Tibial artery (tissue), 4 donors: ENCODE measurements at regions not wholly inside any gene's neighbourhood (a gene's known extent, or its start where the extent isn't known, plus 50 kb on each side); places are given as distances from the start of the nearest gene placed in this dataset.

Source experiments
- DNase-seq, 2 donors: peaks; one replicate each; pipeline ENCODE4 v3.0.0-alpha.2; 2019
- H3K27ac ChIP-seq, 2 donors: fragments of 200-600 bp; sonication (generic) in 1 of 2; 1 replicate in 1 of 2; 2 replicates in 1 of 2; pipeline ENCODE4 v1.5.1; 2018 to 2019; ENCODE audit warnings: mild to moderate bottlenecking in 1 of 2
- H3K27me3 ChIP-seq, 2 donors: fragments of 200-600 bp; sonication (generic) in 1 of 2; one replicate each; pipeline versions ENCODE4 v1.5.1 to v1.6.0; 2016 to 2019
- H3K36me3 ChIP-seq, 3 donors: fragments of 200-600 bp; sonication (generic) in 2 of 3; one replicate each; pipeline ENCODE4 v1.5.1; 2016 to 2019; ENCODE audit warnings: mild to moderate bottlenecking in 2 of 3
- H3K4me1 ChIP-seq, 4 donors: fragments of 200-600 bp; sonication (generic) in 2 of 4; 1 replicate in 3 of 4; 2 replicates in 1 of 4; pipeline ENCODE4 v1.5.1; 2016 to 2019
- H3K4me3 ChIP-seq, 2 donors: fragments of 200-600 bp; sonication (generic) in 1 of 2; 1 replicate in 1 of 2; 2 replicates in 1 of 2; pipeline ENCODE4 v1.5.1; 2018 to 2019; ENCODE audit warnings: mild to moderate bottlenecking in 2 of 2
- H3K9me3 ChIP-seq, 3 donors: fragments of 200-600 bp; sonication (generic) in 1 of 3; one replicate each; pipeline ENCODE4 v1.5.1; 2016 to 2019
- intact Hi-C: fragments of 100-400 bp; cut with DNase I; formaldehyde crosslinking; loops from one replicate; pipeline ENCODE4 v1.15.0; 2023; ENCODE audit warnings: low total_unique reads
- TF ChIP-seq, protein P1 (sequence below), 2 experiments: fragments of 200-600 bp in 1 of 2; fragments of 450-650 bp in 1 of 2; IDR thresholded peaks; one replicate each; pipeline ENCODE4 v1.5.1; 2017 to 2019; ENCODE audit warnings: antibody characterized with exemption in 2 of 2, mild to moderate bottlenecking in 1 of 2, moderate library complexity in 1 of 2

DNA sequence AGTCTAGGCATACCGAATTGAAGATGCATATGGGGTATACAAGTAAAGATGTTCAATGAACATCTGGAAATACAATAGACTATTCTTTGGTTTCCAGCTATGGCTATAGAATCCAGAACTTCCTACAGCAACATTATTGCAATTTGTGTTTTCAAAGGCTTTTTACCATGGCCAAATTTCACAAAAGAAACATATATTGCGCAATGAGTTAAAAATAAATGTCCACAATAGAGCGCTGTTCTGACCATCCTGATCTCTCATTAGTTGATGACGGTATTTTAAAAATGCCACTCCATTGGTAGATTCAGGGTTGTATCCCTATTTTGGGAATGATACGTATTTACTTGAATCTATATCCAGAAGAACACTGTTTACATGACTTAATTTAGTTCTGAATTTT lies 139.2 kb downstream of the LINC00632 start:
- no peaks in the 10 kb centered on the region for H3K9me3 ChIP-seq
- no peaks in the 10 kb centered on the region for H3K4me1 ChIP-seq

DNA sequence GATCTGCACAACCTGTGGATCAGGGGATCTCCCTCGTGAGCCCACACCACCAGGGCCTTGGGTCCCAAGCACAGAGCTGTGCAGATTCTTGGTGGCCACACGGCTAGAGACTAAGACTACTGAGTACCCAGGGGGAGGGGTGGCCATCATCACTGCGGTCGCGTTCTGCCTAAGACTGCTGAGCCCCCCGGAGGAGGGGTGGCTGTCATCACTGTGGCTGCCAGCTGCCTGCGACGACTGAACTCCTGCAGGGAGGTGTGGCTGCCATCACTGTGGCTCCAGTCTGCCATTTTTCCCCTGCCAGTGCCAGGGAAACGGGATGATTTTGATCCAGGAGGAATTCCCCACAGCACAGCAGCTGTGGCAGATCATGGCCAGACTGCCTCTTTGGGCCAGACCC lies 141.7 kb upstream of the SPANXB1 start:
- H3K4me1 ChIP-seq: no peaks in the 10 kb centered on the region
- TF ChIP-seq, protein P1, sequence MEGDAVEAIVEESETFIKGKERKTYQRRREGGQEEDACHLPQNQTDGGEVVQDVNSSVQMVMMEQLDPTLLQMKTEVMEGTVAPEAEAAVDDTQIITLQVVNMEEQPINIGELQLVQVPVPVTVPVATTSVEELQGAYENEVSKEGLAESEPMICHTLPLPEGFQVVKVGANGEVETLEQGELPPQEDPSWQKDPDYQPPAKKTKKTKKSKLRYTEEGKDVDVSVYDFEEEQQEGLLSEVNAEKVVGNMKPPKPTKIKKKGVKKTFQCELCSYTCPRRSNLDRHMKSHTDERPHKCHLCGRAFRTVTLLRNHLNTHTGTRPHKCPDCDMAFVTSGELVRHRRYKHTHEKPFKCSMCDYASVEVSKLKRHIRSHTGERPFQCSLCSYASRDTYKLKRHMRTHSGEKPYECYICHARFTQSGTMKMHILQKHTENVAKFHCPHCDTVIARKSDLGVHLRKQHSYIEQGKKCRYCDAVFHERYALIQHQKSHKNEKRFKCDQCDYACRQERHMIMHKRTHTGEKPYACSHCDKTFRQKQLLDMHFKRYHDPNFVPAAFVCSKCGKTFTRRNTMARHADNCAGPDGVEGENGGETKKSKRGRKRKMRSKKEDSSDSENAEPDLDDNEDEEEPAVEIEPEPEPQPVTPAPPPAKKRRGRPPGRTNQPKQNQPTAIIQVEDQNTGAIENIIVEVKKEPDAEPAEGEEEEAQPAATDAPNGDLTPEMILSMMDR (IDR thresholded peaks at IDR 0.05): no peak
- no peaks in the 10 kb centered on the region for H3K27me3 ChIP-seq
- H3K27ac ChIP-seq: no peak overlapping the region
- H3K4me3 ChIP-seq: no peak overlapping the region
- intact Hi-C loops: no loop called here
- no peaks in the 10 kb centered on the region for H3K36me3 ChIP-seq
- no peaks in the 10 kb centered on the region for H3K9me3 ChIP-seq
- no peak for DNase-seq

More for the DNA sequence above, 139.2 kb downstream of the LINC00632 start:
- DNase-seq: no peak
- TF ChIP-seq, protein P1 (IDR thresholded peaks at IDR 0.05): no peak
- Histone ChIP-seq H3K27me3 (no peaks in the 10 kb centered on the region), H3K36me3 (no peaks in the 10 kb centered on the region), H3K27ac (no peak overlapping the region), H3K4me3 (no peak overlapping the region)
- intact Hi-C loops: no loop called here

DNA sequence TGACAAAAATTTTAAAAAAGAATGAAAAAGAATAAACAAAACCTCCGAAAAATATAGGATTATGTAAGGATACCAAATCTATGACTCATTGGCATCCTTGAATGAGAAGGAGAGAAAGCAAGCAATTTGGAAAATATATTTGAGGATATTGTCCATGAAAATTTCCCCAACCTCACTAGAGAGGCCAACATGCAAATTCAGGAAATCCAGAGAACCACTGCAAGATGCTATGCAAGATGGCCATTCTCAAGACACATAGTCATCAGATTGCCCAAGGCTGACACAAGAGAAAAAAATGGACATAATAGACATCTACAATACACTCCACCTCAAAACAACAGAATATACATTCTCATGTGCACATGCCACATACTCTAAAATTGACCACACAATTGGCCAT lies 135.9 kb upstream of the SPANXB1 start:
- no peaks in the 10 kb centered on the region for H3K27me3 ChIP-seq
- DNase-seq: no peak
- intact Hi-C loops: no loop called here
- no peaks in the 10 kb centered on the region for H3K9me3 ChIP-seq
- H3K4me1 ChIP-seq: no peaks in the 10 kb centered on the region
- H3K4me3 ChIP-seq: no peak overlapping the region
- H3K27ac ChIP-seq: no peak overlapping the region
- TF ChIP-seq, protein P1 (IDR thresholded peaks at IDR 0.05): no peak
- no peaks in the 10 kb centered on the region for H3K36me3 ChIP-seq

DNA sequence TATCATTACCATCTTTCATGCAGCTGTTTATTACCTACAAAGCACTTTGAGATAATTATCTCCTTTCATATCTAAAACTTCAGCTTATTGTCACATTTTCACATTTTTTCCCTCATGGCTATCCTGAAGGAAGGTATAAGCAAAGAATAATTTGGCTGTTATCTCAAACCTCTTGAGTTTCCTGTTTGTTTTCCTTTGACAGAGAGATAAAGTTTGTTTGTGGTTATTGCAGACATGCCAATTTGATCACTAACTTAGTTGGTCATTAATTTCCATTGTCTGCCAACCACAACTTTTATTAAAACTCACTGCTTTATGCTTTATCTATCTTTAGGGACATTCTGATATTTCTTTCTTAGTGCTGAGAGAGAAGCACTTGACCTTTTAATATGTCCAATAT lies 89.8 kb upstream of the SPANXB1 start:
- no peak for DNase-seq
- TF ChIP-seq, protein P1 (IDR thresholded peaks at IDR 0.05): no peak
- H3K27me3 ChIP-seq: no peaks in the 10 kb centered on the region
- no peaks in the 10 kb centered on the region for H3K9me3 ChIP-seq
- no peak overlapping the region for H3K27ac ChIP-seq
- intact Hi-C loops: no loop called here
- H3K36me3 ChIP-seq: no peaks in the 10 kb centered on the region
- H3K4me1 ChIP-seq: no peaks in the 10 kb centered on the region
- no peak overlapping the region for H3K4me3 ChIP-seq

DNA sequence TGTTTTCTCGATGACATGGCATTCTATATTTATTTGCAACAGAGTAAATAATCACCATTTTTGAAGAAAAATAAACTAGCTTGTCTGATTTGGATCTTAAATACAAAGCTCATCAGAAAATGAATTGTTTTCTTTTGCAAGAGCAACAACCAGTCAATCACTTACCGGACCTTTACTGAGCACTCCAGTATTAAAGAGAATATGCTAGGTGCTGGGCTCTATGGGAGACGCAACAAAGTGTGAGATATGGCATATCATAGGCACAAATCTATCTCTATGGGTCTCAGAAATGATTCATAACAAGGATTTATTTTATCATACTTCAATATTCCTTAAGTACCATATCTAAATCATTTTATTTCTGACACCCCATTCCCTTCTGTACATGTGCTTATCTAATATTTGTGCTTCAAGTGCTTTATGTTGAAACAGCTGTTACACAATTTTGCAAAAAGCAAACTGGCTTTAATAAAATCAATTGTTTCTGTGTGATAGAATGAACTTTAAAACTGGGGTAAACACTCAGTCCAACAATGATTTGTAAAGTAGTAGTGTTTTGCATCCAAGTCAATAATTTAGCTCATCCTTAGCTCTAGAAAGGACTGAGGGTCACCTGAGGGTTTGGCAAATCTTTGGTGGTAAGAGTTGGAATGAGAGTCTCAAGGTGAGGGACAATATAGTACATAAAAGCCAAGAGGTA lies 88.4 kb upstream of the SPANXB1 start:
- Histone ChIP-seq H3K9me3 (no peaks in the 10 kb centered on the region), H3K27ac (no peak overlapping the region), H3K27me3 (no peaks in the 10 kb centered on the region), H3K36me3 (no peaks in the 10 kb centered on the region), H3K4me3 (no peak overlapping the region), H3K4me1 (peaks cover 0 to 4% (median 0%) of the 10 kb centered on the region in 4 donors)
- DNase-seq: no peak
- TF ChIP-seq, protein P1 (IDR thresholded peaks at IDR 0.05): no peak
- intact Hi-C loops: no loop called here

DNA sequence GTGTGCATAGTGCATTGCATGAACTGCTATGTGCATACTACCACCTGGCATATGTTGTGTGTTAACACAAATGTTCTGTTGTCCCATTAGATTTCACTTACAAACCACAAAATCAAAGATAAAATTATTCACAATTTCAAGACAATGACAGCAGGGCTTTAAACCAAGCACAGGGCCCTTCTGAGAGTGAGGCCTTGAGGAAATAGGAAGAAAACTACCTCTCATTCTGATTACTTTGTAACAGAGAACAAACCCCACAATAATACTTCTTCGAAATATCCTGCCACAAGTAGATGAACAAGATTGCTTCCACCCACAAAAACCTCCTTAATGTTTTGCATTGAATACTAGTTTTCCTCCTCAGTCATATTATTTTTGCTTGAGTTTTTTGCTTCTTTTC lies 85.5 kb upstream of the SPANXB1 start:
- no peaks in the 10 kb centered on the region for H3K36me3 ChIP-seq
- no peak for DNase-seq
- intact Hi-C loops: no loop called here
- no peak overlapping the region for H3K27ac ChIP-seq
- TF ChIP-seq, protein P1 (IDR thresholded peaks at IDR 0.05): no peak
- no peaks in the 10 kb centered on the region for H3K27me3 ChIP-seq
- H3K9me3 ChIP-seq: no peaks in the 10 kb centered on the region
- peaks cover 0 to 4% (median 0%) of the 10 kb centered on the region in 4 donors for H3K4me1 ChIP-seq
- no peak overlapping the region for H3K4me3 ChIP-seq
